ENCODE measurements at regions not wholly inside any gene's neighbourhood (a gene's known extent, or its start where the extent isn't known, plus 50 kb on each side); places are given as distances from the start of the nearest gene placed in this dataset.
A peak's percentile ranks its signal among the peaks of the same experiment; 100 is the strongest.

DNA sequence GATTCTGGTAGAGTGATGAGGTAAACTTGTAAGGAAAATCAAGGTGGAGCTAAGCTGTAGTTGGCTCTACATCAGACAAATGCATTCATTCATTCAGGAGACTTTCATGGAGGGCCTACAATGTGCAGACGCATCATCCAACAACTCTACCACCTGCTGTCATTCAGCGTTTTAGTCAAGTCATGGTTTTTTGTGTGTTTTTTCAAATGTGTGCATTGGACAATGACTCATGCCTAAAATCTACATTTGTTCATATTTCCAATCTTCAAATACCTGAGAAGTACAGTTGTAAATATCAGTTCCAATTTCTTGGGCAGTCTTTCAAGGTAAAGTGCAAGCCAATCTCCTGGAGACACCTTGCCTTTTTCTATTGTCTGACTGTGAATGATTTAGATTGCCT is 108.0 kb upstream of the LGALSL start:
- no peak for DNase-seq

- no peak for DNase-seq
These were observed 105.4 kb upstream of the LGALSL start for GRCh38 chr2:64348386-64349130.

DNA sequence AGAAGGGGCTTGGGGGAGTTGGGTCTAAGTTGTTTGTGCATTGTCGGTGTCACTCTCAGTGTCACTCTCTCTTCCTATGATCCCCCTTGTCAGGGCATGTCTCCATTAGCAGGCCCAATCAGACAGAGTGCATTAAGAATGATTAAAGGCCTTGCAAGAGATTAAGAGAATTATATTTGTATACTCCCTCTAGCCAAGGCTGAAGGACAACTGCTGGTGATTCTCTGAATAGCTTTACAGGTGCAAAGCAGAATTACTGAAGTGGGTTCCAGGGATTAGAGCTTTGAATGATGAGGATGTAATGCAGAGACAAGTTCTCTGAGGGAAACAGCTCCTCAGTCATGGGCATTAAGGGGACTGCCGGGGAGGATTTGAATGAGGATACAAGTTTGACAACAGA is 104.8 kb upstream of the LGALSL start:
- DNase-seq, result no peak

DNA sequence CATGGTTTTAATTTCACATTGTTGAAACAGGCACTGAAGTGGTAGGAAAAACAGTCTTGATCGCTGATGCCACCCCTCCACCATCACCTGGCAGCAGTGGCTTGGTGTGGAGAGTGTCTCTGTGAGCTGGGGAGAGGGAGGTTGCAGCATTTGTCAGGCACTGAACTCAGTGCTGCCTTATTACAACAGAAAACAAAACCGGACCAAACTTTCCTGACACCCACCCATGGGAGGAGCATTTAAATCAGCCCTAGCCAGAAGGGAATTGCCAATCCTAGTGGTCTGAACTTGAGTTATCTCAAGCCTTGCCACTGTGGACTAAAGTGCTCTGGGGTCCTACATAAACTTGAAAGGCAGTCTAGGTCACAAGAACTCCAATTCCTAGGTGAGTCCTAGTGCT is 103.0 kb upstream of the LGALSL start:
- no peak for DNase-seq

- DNase-seq, result no peak
These were observed 101.7 kb upstream of the LGALSL start for GRCh38 chr2:64352292-64352691.

GRCh38 chr2:64354857-64355680 is 98.9 kb upstream of the LGALSL start:
- DNase-seq, result no peak

DNA sequence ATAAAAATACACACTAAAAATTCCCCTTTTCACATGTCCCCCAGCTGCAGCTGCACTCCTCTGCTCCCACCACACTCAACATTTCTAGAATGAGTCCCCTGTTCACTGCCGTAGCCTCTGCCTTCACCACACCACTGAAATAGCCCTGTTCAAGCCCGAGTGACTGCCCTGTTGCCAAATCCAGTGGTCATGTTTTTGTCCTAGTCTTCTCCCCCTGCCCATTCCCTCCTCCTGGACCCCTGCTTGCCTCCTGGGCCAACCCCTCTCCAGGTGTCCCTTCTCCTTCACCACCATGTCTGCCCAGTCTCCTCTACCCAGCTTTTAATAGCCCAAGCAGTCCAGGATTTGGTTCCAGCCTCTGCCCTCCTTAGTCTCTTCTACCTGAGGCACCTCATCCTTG is 97.1 kb upstream of the LGALSL start:
- no peak for DNase-seq

DNA sequence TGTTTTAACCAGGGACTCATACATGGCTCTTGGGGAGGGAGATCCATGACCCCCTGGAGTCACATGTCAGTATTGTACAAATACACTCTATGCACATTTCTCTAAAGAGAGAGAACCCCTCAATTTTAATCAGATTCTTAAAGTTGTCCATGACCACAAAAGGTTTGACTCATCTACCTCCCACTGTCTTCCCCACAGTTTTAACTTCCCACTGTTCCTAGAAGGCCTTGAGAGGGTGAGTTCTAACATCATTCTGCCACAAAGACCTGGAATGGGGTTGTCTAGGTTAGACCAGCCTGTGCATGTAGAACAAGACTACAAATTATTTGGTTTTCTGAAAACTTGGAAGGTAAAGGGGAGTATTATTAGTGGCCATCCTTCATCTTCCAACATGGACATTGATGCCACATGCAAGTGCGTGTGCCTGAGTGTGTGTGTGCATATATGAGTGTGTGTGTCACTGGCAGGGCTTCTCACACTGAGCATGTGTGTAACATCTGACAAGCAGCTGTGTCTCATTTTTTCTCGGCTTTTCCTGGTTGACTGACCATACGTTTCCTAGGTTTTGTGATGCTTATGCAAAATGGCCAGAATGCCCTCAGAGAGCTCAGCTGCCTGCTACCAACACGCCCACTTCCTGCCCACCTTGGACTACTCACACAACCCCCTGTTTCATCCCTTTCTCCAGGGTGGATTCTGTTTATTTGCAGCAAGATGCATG is 94.6 kb upstream of the LGALSL start:
- DNase-seq, result no peak

DNA sequence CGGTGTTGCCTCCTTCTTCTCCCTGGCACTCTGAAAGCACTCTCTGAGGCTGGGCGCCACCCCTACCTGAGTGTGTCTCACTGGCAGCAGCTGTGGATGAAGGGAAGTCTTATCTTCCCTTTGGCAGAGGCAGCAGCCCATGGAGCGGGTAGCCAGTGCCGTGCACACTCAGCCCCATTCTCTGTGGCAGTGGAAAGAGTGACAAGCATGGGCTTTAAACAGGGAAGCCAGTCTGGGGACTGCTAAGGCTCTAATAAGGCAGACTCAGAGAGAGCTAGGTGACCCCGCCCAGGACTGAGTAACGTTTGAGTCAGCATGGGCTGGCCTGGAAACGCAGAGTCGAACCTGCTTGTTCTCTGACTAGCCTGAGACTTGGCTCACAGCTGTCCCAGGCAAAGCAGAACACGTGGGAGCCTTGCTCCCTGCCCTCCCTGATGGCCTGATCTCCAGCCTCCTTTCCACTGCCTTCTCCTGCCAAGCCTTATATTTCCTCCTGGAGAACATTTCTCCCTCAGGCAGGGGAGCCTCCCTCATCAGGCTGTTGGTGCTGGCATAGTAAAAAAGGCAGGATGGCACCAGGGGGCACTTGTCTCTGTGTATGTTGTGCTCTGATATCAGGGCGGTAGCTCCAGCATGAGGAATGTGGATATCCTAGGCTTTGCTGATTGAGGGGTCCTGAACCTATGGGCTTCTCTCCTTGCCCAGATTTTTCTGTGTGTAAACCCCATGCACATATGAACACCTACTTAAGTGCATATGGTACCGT is 93.9 kb upstream of the LGALSL start:
- peak; percentile 83 for DNase-seq

DNA sequence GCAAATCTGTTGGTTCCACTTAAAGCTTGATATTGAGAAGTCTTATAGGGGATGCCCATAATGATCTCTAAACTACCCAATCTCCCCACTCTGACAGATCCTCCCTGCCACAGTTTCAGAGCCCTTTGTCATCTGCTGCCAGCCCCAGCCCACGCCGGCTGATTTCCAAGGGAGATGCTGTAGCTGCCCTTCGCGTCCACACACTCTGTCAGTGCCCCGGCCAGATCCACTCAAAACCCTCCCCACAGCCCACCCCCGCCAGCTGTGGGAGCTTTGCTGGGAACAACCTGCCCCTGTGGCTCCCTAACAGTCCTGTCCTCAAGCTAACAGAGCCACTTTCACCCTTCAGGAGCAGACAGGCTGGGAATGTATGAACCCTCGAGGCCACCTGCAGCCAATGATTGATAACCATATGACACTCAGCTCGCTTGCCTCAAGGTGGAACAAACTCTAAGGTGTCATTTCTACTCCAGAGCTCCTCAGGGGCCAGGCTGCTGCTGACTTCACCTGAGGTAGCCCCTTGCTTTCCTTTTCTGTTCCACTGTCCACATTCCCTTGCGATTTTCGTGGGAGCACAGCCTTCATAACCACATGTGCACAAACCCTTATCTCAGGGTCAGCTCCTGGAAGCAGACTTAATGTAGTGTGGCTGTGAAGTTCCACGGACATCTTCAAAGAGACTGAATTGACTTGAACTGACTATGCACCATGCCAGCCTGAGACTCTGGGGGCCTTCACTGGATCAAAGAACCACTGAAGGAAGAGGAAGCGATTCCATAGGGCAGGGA is 92.6 kb upstream of the LGALSL start:
- DNase-seq, result no peak

DNA sequence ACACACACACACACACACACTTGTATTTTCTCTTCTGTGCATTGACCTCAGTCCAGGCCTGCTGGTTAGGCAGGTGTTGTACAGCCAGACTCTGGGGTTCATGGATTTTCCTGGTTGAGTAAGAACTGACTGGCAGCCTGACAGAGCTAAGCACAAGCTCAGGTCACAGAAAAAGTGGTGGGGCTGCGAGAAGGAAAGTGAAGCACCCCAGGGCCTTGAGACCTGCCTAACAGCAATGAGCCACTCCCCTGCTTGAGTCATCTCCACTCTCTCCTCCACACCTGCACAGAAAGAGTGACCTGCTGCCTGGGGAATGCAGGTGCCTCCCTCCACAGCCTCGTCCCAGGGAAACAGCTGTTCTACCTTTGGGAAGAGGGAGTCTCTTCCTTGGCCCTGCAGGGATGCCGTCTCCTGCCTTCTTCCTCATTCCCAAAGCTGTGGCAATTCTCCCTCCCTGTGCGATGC is 91.4 kb upstream of the LGALSL start:
- no peak for DNase-seq

GRCh38 chr2:64363140-64363539 is 90.8 kb upstream of the LGALSL start:
- DNase-seq, result no peak

- DNase-seq, result no peak
These were observed 90.1 kb upstream of the LGALSL start for GRCh38 chr2:64363848-64364247.

DNA sequence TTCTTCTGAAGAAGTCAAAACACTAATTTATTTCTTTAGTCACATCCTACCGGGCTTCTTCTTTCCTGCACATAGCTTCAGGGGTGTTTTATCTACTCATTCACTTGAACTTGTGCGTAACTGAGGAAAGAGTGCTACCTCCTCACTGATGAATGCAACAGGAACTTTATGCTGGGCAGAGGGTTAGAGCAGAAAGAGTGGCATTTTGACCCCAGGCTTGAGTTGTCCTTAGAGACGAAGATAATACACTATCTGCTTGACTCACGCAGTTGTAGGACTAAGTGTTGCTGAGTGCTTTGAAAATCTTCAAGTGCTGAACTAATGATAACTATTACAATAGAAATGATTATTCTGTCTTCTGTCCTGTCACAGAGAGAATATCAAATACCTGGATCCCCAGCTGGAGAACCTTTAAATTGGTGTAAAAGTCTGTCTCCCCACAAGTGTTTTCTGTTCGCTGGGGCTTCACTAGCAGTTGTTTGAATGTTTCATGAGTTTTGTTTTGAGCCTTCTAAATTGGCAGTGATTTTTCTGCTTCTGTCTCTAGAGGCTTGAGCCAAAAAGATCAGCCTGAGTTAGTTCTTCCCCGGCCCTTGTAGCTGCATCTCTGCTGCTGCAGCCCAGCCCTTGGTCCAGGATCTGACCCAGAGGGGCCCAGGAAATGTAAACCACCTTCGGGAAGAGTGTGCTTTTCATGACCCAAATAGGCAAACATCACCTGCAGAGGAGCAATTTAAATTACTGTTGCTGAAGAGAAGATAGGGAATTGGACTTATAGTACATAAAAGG is 86.3 kb upstream of the LGALSL start:
- DNase-seq, result no peak

- DNase-seq, result no peak
These were observed 84.3 kb upstream of the LGALSL start for GRCh38 chr2:64369706-64370105.

DNA sequence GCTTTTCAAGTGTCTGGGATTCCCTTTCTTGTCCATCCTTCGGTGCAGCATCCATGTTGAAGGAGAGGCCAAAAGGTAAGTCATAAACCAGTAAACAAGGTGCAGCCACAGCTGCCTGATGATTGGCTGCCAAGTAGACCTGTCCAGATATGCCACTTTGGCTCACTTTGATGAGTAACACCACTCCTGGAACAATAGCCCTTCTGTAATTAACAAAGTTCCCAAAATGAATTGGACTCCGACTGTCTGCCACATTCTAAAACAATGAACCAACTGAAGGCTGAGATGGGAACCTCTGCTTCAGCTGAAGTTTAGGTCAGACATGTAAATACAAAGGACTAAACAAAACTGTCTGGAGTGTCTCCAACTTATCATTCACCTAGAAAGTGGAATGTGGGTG is 82.2 kb upstream of the LGALSL start:
- DNase-seq, result no peak

DNA sequence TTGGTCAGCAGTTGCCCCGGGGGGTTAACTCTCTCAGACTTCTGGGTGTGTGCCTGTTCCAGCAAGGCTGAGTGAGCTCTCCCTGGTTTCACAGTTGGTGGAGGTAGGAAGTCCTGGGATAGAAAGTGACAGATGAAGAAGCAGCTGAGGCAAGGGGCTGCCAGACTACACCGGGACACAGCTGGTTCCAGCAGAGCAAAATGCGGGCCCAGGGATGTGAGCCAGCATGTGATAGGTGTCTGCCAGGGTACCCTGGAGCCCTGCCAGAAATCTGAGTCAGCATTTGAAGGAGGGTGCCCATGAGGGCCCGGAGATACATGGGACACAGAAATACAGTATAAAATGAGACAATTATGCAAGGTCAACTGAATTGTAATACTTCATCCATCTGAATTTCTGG is 79.3 kb upstream of the LGALSL start:
- no peak for DNase-seq

- no peak for DNase-seq
These were observed 77.0 kb upstream of the LGALSL start for GRCh38 chr2:64376926-64377325.

DNA sequence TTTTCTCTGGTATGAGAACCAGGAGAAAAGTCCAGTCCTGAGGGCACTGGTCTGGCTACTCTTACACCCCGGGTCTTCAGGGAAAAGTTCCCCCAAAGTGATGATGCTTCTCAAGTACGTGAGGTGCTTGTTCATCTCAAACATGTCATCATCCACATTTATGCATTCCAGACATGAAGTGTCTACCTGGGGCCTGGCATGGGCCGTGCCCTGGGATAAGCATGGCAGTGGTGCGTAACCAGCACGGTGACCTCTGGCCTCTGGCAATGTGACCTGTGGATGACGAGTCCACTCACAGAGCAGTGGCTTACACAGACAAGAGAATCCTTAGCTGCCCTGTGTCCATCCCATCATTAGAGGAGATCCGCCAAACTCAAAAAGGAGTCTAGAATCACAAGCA is 74.8 kb upstream of the LGALSL start:
- DNase-seq, result no peak

- DNase-seq, result no peak
These were observed 73.0 kb upstream of the LGALSL start for GRCh38 chr2:64380853-64381527.

Measured in activated CD4-positive, alpha-beta T cell treated with anti-CD3 and anti-CD28 coated beads for 48 hours (primary cell).